Mucosa of stomach (tissue), 1 donor: ENCODE measurements at regions not wholly inside any gene's neighbourhood (a gene's known extent, or its start where the extent isn't known, plus 50 kb on each side); places are given as distances from the start of the nearest gene placed in this dataset.

Experiments used
- H3K27me3 ChIP-seq: one replicate; pipeline ENCODE4 v1.7.0; 2013; ENCODE audit warnings: mild to moderate bottlenecking, low read length; ENCODE audit not compliant: control insufficient read depth, insufficient read depth
- H3K36me3 ChIP-seq: one replicate; pipeline ENCODE4 v1.7.0; 2013; ENCODE audit warnings: low read length; ENCODE audit not compliant: control insufficient read depth, insufficient read depth
- H3K4me1 ChIP-seq: one replicate; pipeline ENCODE4 v1.7.0; 2013; ENCODE audit warnings: mild to moderate bottlenecking, low read length; ENCODE audit not compliant: control insufficient read depth, insufficient read depth
- H3K4me3 ChIP-seq: one replicate; pipeline ENCODE4 v1.7.0; 2013; ENCODE audit warnings: low read length
- H3K9ac ChIP-seq: one replicate; pipeline ENCODE4 v1.7.0; 2013; ENCODE audit warnings: mild to moderate bottlenecking, low read length, moderate library complexity
- H3K9me3 ChIP-seq: one replicate; pipeline ENCODE4 v1.7.0; 2013; ENCODE audit warnings: mild to moderate bottlenecking, low read length, moderate library complexity; ENCODE audit not compliant: control insufficient read depth
- donor health status: Pancreatic carcinoma.

- Histone ChIP-seq H3K9me3 (no peaks in the 10 kb centered on the region), H3K36me3 (no peaks in the 10 kb centered on the region), H3K4me1 (no peaks in the 10 kb centered on the region), H3K4me3 (no peak overlapping the region), H3K9ac (no peak overlapping the region), H3K27me3 (no peaks in the 10 kb centered on the region)
These were observed 202.7 kb upstream of the NR3C1 start for GRCh38 chr5:143606043-143606752.

GRCh38 chr5:143605403-143606005 is 202.0 kb upstream of the NR3C1 start:
- H3K4me3 ChIP-seq, result no peak overlapping the region

GRCh38 chr5:143601917-143602333 is 198.4 kb upstream of the NR3C1 start:
- Histone ChIP-seq H3K4me3 (no peak overlapping the region), H3K9ac (no peak overlapping the region), H3K9me3 (no peaks in the 10 kb centered on the region), H3K4me1 (no peaks in the 10 kb centered on the region), H3K27me3 (no peaks in the 10 kb centered on the region), H3K36me3 (no peaks in the 10 kb centered on the region)

More at GRCh38 chr5:143605403-143606005, 202.0 kb upstream of the NR3C1 start:
- Histone ChIP-seq H3K9ac (no peak overlapping the region), H3K9me3 (no peaks in the 10 kb centered on the region), H3K4me1 (no peaks in the 10 kb centered on the region), H3K36me3 (no peaks in the 10 kb centered on the region), H3K27me3 (no peaks in the 10 kb centered on the region)

DNA sequence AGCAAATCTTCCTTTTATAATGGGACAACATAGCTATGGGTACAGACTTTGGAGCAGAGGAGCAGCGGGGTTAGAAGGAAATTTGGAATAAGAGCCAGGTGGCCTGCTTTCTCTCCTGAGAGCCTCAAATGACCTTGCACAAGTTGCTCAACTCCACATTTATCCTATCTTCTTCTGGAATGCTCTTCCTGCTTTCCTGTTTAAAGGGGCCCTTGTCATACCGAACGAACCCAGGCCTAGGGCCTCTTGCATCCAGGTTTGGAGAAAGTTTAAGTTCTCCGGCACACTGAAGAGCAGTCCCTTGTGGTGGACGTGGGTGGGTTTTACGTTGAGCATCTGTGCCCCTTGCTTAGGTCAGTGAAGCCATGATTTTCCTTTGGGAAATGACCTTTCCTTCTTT is 197.9 kb upstream of the NR3C1 start:
- Histone ChIP-seq H3K9ac (no peak overlapping the region), H3K36me3 (no peaks in the 10 kb centered on the region), H3K9me3 (no peaks in the 10 kb centered on the region), H3K4me1 (no peaks in the 10 kb centered on the region), H3K4me3 (no peak overlapping the region), H3K27me3 (no peaks in the 10 kb centered on the region)

GRCh38 chr5:143600396-143601075 is 197.1 kb upstream of the NR3C1 start:
- H3K9ac ChIP-seq, result no peak overlapping the region
- H3K36me3 ChIP-seq, result no peaks in the 10 kb centered on the region
- H3K4me1 ChIP-seq, result peaks cover 4% of the 10 kb centered on the region
- no peaks in the 10 kb centered on the region for H3K9me3 ChIP-seq
- H3K4me3 ChIP-seq, result no peak overlapping the region
- H3K27me3 ChIP-seq, result no peaks in the 10 kb centered on the region

- H3K36me3 ChIP-seq, result no peaks in the 10 kb centered on the region
- no peaks in the 10 kb centered on the region for H3K9me3 ChIP-seq
- H3K4me1 ChIP-seq, result peaks cover 15% of the 10 kb centered on the region
- no peaks in the 10 kb centered on the region for H3K27me3 ChIP-seq
- no peak overlapping the region for H3K9ac ChIP-seq
- H3K4me3 ChIP-seq, result no peak overlapping the region
These were observed 196.0 kb upstream of the NR3C1 start for GRCh38 chr5:143599474-143599873.

DNA sequence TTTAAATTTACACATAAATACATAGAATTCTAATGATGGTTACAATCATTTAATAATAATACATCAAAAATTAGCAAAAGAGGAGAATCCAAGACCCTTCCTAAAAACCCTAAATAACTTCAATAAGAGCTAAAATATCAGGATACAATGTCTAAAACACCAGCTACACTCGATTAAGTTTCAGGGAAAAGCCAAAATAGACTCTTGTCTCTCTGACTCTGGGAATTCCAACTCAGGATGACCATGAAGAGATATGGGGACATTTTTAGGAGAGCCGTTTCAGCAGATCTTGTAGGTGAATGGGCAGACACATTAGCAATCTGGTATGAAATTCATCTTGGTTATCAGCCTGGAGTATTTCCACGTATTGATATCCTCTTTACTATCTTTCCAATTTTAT is 193.3 kb upstream of the NR3C1 start:
- Histone ChIP-seq H3K4me1 (peaks cover 17% of the 10 kb centered on the region), H3K9me3 (no peaks in the 10 kb centered on the region), H3K9ac (no peak overlapping the region), H3K4me3 (no peak overlapping the region), H3K27me3 (no peaks in the 10 kb centered on the region), H3K36me3 (no peaks in the 10 kb centered on the region)

GRCh38 chr5:143594902-143595818 is 191.7 kb upstream of the NR3C1 start:
- peaks cover 17% of the 10 kb centered on the region for H3K4me1 ChIP-seq

DNA sequence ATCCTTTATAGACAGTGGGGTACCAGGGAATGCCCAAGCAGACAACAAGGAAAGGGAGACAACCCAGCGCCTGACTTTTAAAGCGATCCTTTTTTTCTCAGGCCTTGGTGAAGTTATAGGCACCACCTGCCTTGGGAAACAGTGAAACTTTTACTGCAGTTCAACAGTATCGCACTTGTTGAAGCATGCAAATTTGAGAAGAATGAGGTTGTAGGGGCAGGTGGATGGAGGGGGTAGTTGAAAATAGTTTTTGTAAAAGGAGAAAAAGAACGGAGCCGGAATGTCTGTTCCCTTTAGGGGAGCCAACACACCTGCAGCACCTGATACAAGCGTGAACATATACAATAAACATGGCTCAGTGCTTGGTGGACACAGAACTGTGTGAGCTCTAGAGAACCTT is 190.2 kb upstream of the NR3C1 start:
- no peak overlapping the region for H3K9ac ChIP-seq
- no peaks in the 10 kb centered on the region for H3K36me3 ChIP-seq
- no peaks in the 10 kb centered on the region for H3K27me3 ChIP-seq
- no peaks in the 10 kb centered on the region for H3K9me3 ChIP-seq
- no peak overlapping the region for H3K4me3 ChIP-seq
- peaks cover 17% of the 10 kb centered on the region for H3K4me1 ChIP-seq

More at GRCh38 chr5:143594902-143595818, 191.7 kb upstream of the NR3C1 start:
- Histone ChIP-seq H3K4me3 (no peak overlapping the region), H3K27me3 (no peaks in the 10 kb centered on the region), H3K9me3 (no peaks in the 10 kb centered on the region), H3K9ac (no peak overlapping the region), H3K36me3 (no peaks in the 10 kb centered on the region)

DNA sequence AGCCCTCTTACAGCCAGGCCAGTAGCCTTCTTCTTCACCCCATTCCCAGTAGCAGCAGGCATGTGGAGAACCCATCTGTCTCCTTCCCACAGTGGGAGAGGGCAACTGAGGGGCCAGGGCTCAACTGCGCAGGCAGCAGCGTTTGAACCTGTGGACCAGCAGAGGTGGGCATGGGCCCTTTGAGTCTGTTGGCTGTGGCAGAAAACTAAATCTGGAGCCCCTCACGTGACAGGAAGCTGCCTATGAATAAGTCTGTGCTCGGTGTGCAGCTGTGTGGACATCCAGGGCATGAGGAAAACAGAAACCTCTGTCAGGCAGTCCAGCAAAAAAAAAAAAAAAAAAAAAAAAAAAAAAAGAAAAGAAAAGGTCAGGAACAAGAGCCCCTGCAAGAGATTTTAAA is 189.2 kb upstream of the NR3C1 start:
- Histone ChIP-seq H3K9me3 (no peaks in the 10 kb centered on the region), H3K36me3 (no peaks in the 10 kb centered on the region), H3K4me3 (no peak overlapping the region), H3K9ac (no peak overlapping the region), H3K27me3 (no peaks in the 10 kb centered on the region), H3K4me1 (peaks cover 17% of the 10 kb centered on the region)

DNA sequence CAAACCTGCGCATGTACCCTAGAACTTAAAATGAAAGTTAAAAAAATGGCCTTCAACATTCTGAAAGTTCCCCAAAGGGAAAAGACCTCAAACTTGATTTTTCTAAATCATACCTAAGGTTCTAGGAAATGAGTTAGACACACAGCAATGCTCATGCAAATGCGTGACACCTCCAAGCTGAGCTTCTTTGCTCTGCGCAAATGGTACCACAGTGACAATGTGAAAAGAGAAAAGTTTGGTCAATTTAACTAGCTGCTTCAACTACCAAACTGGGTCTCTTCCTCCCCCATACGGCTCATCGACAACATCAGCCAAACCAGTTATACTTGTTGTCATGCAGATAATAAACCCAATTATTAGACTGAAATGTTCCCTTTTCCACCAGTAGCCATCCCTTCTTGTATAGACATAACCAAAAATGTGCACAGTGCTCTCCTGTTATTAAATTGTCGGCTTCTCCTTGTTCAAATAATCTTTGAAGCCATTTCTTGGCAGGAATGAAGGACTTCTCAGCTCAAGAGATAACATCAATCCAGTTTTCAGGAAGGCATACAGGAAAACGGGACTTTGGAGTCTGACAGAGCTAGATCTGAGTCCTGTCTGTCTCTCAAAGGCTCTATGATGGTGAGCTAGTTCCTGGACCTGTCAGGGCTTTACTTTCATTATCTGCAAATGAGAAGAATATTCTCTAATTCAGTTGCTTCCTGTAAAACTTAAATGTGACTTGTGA is 185.6 kb upstream of the NR3C1 start:
- H3K4me1 ChIP-seq, result peaks cover 6% of the 10 kb centered on the region
- H3K9me3 ChIP-seq, result no peaks in the 10 kb centered on the region
- H3K4me3 ChIP-seq, result no peak overlapping the region
- no peak overlapping the region for H3K9ac ChIP-seq
- H3K36me3 ChIP-seq, result no peaks in the 10 kb centered on the region
- H3K27me3 ChIP-seq, result no peaks in the 10 kb centered on the region
